Adrenal gland (tissue), 9 donors: ENCODE measurements at regions not wholly inside any gene's neighbourhood (a gene's known extent, or its start where the extent isn't known, plus 50 kb on each side); places are given as distances from the start of the nearest gene placed in this dataset.

Source experiments
- DNase-seq, 7 donors: peaks; one replicate each; pipeline ENCODE4 v3.0.0-alpha.2; 2019 to 2020
- H3K27ac ChIP-seq, 5 donors: fragments of 200-600 bp; sonication (generic) in 4 of 5; 1 replicate in 3 of 5; 2 replicates in 2 of 5; pipeline versions ENCODE4 v1.5.1 to v1.8.0; 2016 to 2020; ENCODE audit warnings: mild to moderate bottlenecking in 1 of 5
- H3K27me3 ChIP-seq: fragments of 200-600 bp; 2 replicates; pipeline ENCODE4 v1.8.0; 2021
- H3K36me3 ChIP-seq, 2 donors: fragments of 200-600 bp; replicated peaks in 1 of 2; 1 replicate in 1 of 2; 2 replicates in 1 of 2; pipeline versions ENCODE4 v1.5.1 to v1.8.0; 2018 to 2022
- H3K4me1 ChIP-seq, 2 donors: fragments of 200-600 bp; replicated peaks in 1 of 2; 1 replicate in 1 of 2; 2 replicates in 1 of 2; pipeline versions ENCODE4 v1.5.1 to v1.8.0; 2018 to 2021
- H3K4me3 ChIP-seq, 4 donors: fragments of 200-600 bp; sonication (generic) in 3 of 4; one replicate each; pipeline ENCODE4 v1.5.1; 2016 to 2018
- H3K9me3 ChIP-seq, 3 donors: fragments of 200-600 bp; sonication (generic) in 1 of 3; replicated peaks in 1 of 3; 1 replicate in 2 of 3; 2 replicates in 1 of 3; pipeline versions ENCODE4 v1.5.1 to v1.8.0; 2016 to 2021
- CTCF ChIP-seq, 6 experiments: fragments of 450-650 bp in 4 of 6; fragments of 200-600 bp in 2 of 6; sonication (generic) in 1 of 6; IDR thresholded peaks; 1 replicate in 5 of 6; 2 replicates in 1 of 6; pipeline versions ENCODE4 v1.5.1 to v1.8.0; 2016 to 2021; ENCODE audit warnings: antibody characterized with exemption in 6 of 6, mild to moderate bottlenecking in 2 of 6, moderate library complexity in 1 of 6
- POLR2A ChIP-seq, 2 donors: fragments of 450-650 bp; IDR thresholded peaks; one replicate each; pipeline ENCODE4 v1.6.1; 2017; ENCODE audit warnings: antibody characterized with exemption in 2 of 2, mild to moderate bottlenecking in 2 of 2, moderate library complexity in 1 of 2
- whole genome bisulfite sequencing, 4 donors: extraction: QIAGEN DNeasy Blood & Tissue Kit in 2 of 4; methylation state at CpG; one replicate each; pipeline versions ENCODE4 v1.1.5 to v1.1.7; 2013 to 2017; 5-methylcytosine and 5-hydroxymethylcytosine counted together
- intact Hi-C, 2 donors: fragments of 100-400 bp; cut with DNase I; formaldehyde crosslinking; loops; one replicate each; pipeline versions ENCODE4 v1.14.1 to v1.15.0; 2022 to 2023
- donor health status: healthy with polysubstance abuse.
- donor health status: Bipolar disorder and iron deficiency.
- donor health status: DM: yes; HTN: yes; CAD: no.
- donor health status: DM: no; HTN: no; CAD: no.
- donor health status: DM: no; HTN: no; CAD: no.

DNA sequence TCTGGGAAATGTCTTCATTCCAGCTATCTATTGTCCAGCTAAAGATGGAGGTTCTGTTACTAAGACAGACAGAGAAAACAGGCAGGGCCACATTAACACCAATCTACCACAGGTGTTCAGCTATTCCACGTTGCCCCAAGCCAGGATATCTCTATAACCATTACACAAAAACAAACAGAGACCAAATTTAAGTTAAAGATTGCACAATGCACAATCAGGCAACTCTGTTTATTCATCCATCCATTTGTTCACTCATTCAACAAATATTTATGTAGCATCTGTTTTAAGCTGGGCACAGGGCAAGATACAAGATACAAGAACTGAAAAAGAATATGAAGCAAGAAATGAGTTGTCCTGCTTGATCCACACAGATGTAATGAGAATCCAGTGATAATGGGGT is 629.0 kb downstream of the MED13L start:
- no peak for TF ChIP-seq POLR2A (IDR thresholded peaks at IDR 0.05)
- no peak for TF ChIP-seq CTCF (IDR thresholded peaks at IDR 0.05)
- no peak for DNase-seq
- Histone ChIP-seq H3K4me1 (no peaks in the 10 kb centered on the region), H3K36me3 (no peaks in the 10 kb centered on the region), H3K9me3 (no peaks in the 10 kb centered on the region), H3K27me3 (no peaks in the 10 kb centered on the region), H3K4me3 (no peak overlapping the region), H3K27ac (no peak overlapping the region)
- intact Hi-C loops: no loop called here
- 82 to 88% (median 85%) methylated on average over 1 of the region's 1 CpG for WGBS, 4 donors

DNA sequence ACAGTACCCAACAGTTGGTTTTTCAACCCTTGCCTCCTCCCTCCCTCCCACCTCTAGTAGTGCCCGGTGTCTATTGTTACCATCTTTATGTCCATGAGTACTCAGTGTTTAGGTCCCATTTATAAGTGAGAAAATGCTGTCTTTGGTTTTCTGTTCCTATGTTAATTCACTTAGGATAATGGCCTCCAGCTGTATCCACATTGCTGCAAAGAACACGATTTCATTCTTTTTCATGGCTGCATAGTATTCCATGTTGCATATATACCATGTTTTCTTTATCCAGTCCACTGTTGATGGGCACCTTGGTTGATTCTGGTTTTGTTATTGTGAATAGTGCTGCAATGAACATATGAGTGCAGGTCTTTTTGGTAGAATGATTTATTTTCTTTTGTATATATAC is 631.3 kb downstream of the MED13L start:
- TF ChIP-seq CTCF (IDR thresholded peaks at IDR 0.05) (no peak), POLR2A (IDR thresholded peaks at IDR 0.05) (no peak)
- Histone ChIP-seq H3K27ac (no peak overlapping the region), H3K27me3 (no peaks in the 10 kb centered on the region), H3K4me1 (no peaks in the 10 kb centered on the region), H3K4me3 (no peak overlapping the region), H3K36me3 (no peaks in the 10 kb centered on the region), H3K9me3 (no peaks in the 10 kb centered on the region)
- 91 to 94% (median 93%) methylated on average over 2 of the region's 2 CpGs for WGBS, 4 donors
- intact Hi-C loops: no loop called here
- DNase-seq: no peak

DNA sequence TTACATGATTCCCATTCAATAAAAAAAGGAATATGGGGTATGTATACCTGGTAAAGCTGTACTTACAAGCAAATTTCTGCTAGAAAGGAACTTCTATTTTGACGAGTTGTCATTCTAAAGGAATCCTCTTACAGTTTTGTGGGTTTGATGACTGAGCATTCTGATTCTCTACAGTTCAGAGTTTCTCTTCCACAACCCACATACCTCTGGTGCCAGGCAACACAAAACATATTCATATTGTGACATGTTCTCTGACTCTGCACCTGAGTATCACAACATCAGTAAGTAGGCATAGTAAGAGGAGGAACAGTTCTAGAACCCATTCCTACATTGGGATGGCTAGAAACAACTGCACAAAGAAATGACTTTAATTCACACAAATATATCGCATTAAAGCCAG is 636.6 kb downstream of the MED13L start:
- no peak overlapping the region for H3K27ac ChIP-seq
- no peak for TF ChIP-seq CTCF (IDR thresholded peaks at IDR 0.05)
- no peak for TF ChIP-seq POLR2A (IDR thresholded peaks at IDR 0.05)
- intact Hi-C loops: no loop called here
- H3K36me3 ChIP-seq: no peaks in the 10 kb centered on the region
- no peak overlapping the region for H3K4me3 ChIP-seq
- no peaks in the 10 kb centered on the region for H3K27me3 ChIP-seq
- peaks cover 0 to 11% of the 10 kb centered on the region in 2 donors for H3K4me1 ChIP-seq
- no peak for DNase-seq
- WGBS, 4 donors: 83 to 92% (median 85%) methylated on average over 2 of the region's 2 CpGs
- H3K9me3 ChIP-seq: no peaks in the 10 kb centered on the region

DNA sequence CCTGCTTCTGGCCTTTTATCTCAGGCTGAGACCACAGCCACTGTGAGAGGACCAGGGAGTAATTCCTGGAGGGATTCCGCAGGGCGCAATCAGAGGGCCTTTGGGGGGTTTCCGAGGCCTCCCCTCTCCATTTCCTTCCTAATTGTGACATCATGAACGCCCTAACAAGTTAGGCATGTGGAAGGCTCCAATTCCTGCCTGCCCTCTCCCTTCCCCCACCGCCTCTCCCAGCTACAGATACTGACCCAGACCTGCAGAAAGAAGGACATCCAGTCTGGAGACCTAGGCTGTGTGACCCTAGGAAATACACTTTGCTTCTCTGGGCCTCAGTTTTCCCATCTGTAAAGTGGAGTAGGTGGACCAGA is 637.9 kb downstream of the MED13L start:
- 42 to 71% (median 67%) methylated on average over 5 of the region's 5 CpGs for WGBS, 4 donors
- no peak for DNase-seq
- H3K36me3 ChIP-seq: no peaks in the 10 kb centered on the region
- H3K4me1 ChIP-seq: peaks cover 0 to 11% of the 10 kb centered on the region in 2 donors
- intact Hi-C loops: no loop called here
- no peaks in the 10 kb centered on the region for H3K27me3 ChIP-seq
- no peak overlapping the region for H3K27ac ChIP-seq
- H3K9me3 ChIP-seq: no peaks in the 10 kb centered on the region
- H3K4me3 ChIP-seq: no peak overlapping the region
- no peak for TF ChIP-seq POLR2A (IDR thresholded peaks at IDR 0.05)
- no peak for TF ChIP-seq CTCF (IDR thresholded peaks at IDR 0.05)
